Neural progenitor cell (in vitro differentiated cells): ENCODE measurements at regions not wholly inside any gene's neighbourhood (a gene's known extent, or its start where the extent isn't known, plus 50 kb on each side); places are given as distances from the start of the nearest gene placed in this dataset.

Experiments used
- DNase-seq: peaks from one replicate; pipeline ENCODE4 v3.0.0-alpha.2; 2016; ENCODE audit warnings: low spot score
- H2AFZ ChIP-seq: fragments of 200-600 bp; sonication (generic); replicated peaks from 2 replicates; pipeline ENCODE4 v1.6.1; 2016; ENCODE audit warnings: antibody characterized with exemption
- H3F3A ChIP-seq: fragments of 200-600 bp; sonication (generic); 2 replicates; pipeline ENCODE4 v1.6.1; 2016; ENCODE audit warnings: antibody characterized with exemption, low read depth
- H3K27ac ChIP-seq: fragments of 200-600 bp; sonication (generic); 2 replicates; pipeline ENCODE4 v1.5.1; 2016; ENCODE audit warnings: mild to moderate bottlenecking
- H3K27me3 ChIP-seq: fragments of 200-600 bp; sonication (generic); 2 replicates; pipeline ENCODE4 v1.6.1; 2016; ENCODE audit warnings: mild to moderate bottlenecking, moderate library complexity
- H3K36me3 ChIP-seq: fragments of 200-600 bp; sonication (generic); 2 replicates; pipeline ENCODE4 v1.5.1; 2016
- H3K4me1 ChIP-seq: fragments of 200-600 bp; sonication (generic); 2 replicates; pipeline ENCODE4 v1.6.1; 2016; ENCODE audit warnings: mixed run types
- H3K4me2 ChIP-seq: fragments of 200-600 bp; sonication (generic); 2 replicates; pipeline ENCODE4 v1.6.1; 2016
- H3K4me3 ChIP-seq: fragments of 200-600 bp; sonication (generic); 2 replicates; pipeline ENCODE4 v1.5.1; 2016
- H3K79me2 ChIP-seq: fragments of 200-600 bp; sonication (generic); 2 replicates; pipeline ENCODE4 v1.6.1; 2016; ENCODE audit warnings: low read depth
- H3K9ac ChIP-seq: fragments of 200-600 bp; sonication (generic); 2 replicates; pipeline ENCODE4 v1.6.1; 2016
- H3K9me3 ChIP-seq: fragments of 200-600 bp; sonication (generic); 2 replicates; pipeline ENCODE4 v1.5.1; 2016; ENCODE audit warnings: low read depth
- H4K20me1 ChIP-seq: fragments of 200-600 bp; sonication (generic); 2 replicates; pipeline ENCODE4 v1.6.1; 2016; ENCODE audit warnings: low read depth
- H3K27ac Mint-ChIP-seq: 3 replicates; pipeline ENCODE4 v1.8.0; 2021; ENCODE audit warnings: mixed read lengths
- H3K27me3 Mint-ChIP-seq: 2 replicates; pipeline ENCODE4 v1.8.0; 2022; ENCODE audit warnings: low read depth, mild to moderate bottlenecking, inconsistent platforms, moderate library complexity, mixed read lengths; ENCODE audit not compliant: insufficient read depth
- H3K36me3 Mint-ChIP-seq: 3 replicates; pipeline ENCODE4 v1.8.0; 2021; ENCODE audit warnings: mixed read lengths
- H3K4me1 Mint-ChIP-seq: 3 replicates; pipeline ENCODE4 v1.8.0; 2021; ENCODE audit warnings: mixed read lengths
- H3K4me3 Mint-ChIP-seq: 3 replicates; pipeline ENCODE4 v1.8.0; 2021; ENCODE audit warnings: mild to moderate bottlenecking, moderate library complexity, mixed read lengths
- H3K9me3 Mint-ChIP-seq: 3 replicates; pipeline ENCODE4 v1.8.0; 2020; ENCODE audit warnings: mixed read lengths
- EZH2 ChIP-seq: fragments of 200-600 bp; sonication (generic); IDR thresholded peaks from 2 replicates; pipeline ENCODE4 v1.6.1; 2017; ENCODE audit warnings: antibody characterized with exemption, mild to moderate bottlenecking, moderate library complexity
- EZH2phosphoT487 ChIP-seq: fragments of 200-600 bp; sonication (generic); IDR thresholded peaks from 2 replicates; pipeline ENCODE4 v1.6.1; 2017; ENCODE audit warnings: antibody characterized with exemption
- TF ChIP-seq, protein P1 (sequence below): fragments of 200-600 bp; sonication (generic); IDR thresholded peaks from 2 replicates; pipeline ENCODE4 v1.5.1; 2017; ENCODE audit warnings: antibody characterized with exemption, mild to moderate bottlenecking

GRCh38 chr12:124392271-124392666 is 97.4 kb downstream of the RFLNA start:
- Histone ChIP-seq H3K4me3 (no peak overlapping the region), H4K20me1 (peaks cover 82% of the 10 kb centered on the region), H2AFZ (no peak overlapping the region), H3K9ac (no peak overlapping the region), H3K27ac (no peak overlapping the region), H3F3A (peaks cover 5% of the 10 kb centered on the region), H3K79me2 (no peaks in the 10 kb centered on the region), H3K27me3 (peaks cover 13% of the 10 kb centered on the region), H3K36me3 (no peaks in the 10 kb centered on the region), H3K4me1 (peaks cover 20% of the 10 kb centered on the region), H3K9me3 (no peaks in the 10 kb centered on the region), H3K4me2 (no peak overlapping the region)
- Mint-ChIP-seq H3K27me3 (peaks cover 11% of the 10 kb centered on the region), H3K4me3 (peak overlapping the region; percentile 33), H3K27ac (peak overlapping the region; percentile 72), H3K9me3 (no peaks in the 10 kb centered on the region), H3K36me3 (peaks cover 2% of the 10 kb centered on the region), H3K4me1 (peaks cover 32% of the 10 kb centered on the region)
- TF ChIP-seq, protein P1, sequence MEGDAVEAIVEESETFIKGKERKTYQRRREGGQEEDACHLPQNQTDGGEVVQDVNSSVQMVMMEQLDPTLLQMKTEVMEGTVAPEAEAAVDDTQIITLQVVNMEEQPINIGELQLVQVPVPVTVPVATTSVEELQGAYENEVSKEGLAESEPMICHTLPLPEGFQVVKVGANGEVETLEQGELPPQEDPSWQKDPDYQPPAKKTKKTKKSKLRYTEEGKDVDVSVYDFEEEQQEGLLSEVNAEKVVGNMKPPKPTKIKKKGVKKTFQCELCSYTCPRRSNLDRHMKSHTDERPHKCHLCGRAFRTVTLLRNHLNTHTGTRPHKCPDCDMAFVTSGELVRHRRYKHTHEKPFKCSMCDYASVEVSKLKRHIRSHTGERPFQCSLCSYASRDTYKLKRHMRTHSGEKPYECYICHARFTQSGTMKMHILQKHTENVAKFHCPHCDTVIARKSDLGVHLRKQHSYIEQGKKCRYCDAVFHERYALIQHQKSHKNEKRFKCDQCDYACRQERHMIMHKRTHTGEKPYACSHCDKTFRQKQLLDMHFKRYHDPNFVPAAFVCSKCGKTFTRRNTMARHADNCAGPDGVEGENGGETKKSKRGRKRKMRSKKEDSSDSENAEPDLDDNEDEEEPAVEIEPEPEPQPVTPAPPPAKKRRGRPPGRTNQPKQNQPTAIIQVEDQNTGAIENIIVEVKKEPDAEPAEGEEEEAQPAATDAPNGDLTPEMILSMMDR, result no peak
- no peak for TF ChIP-seq EZH2
- TF ChIP-seq EZH2phosphoT487, result no peak
- peak; percentile 55 for DNase-seq

GRCh38 chr12:124391340-124392261 is 96.7 kb downstream of the RFLNA start:
- no peaks in the 10 kb centered on the region for H3K79me2 ChIP-seq
- Mint-ChIP-seq H3K27me3 (peaks cover 10% of the 10 kb centered on the region), H3K4me1 (peaks cover 32% of the 10 kb centered on the region), H3K36me3 (peaks cover 2% of the 10 kb centered on the region), H3K27ac (peak overlapping the region; percentile 44), H3K9me3 (no peaks in the 10 kb centered on the region), H3K4me3 (no peak overlapping the region)
- H3K36me3 ChIP-seq, result no peaks in the 10 kb centered on the region
- no peak overlapping the region for H3K4me3 ChIP-seq
- no peak overlapping the region for H3K4me2 ChIP-seq
- peaks cover 20% of the 10 kb centered on the region for H3K4me1 ChIP-seq
- no peak for DNase-seq
- peaks cover 5% of the 10 kb centered on the region for H3F3A ChIP-seq
- no peak overlapping the region for H3K27ac ChIP-seq
- no peak overlapping the region for H3K9ac ChIP-seq
- peaks cover 13% of the 10 kb centered on the region for H3K27me3 ChIP-seq
- TF ChIP-seq EZH2 (no peak), EZH2phosphoT487 (no peak)
- TF ChIP-seq, protein P1, result no peak
- no peak overlapping the region for H2AFZ ChIP-seq
- peaks cover 86% of the 10 kb centered on the region for H4K20me1 ChIP-seq
- H3K9me3 ChIP-seq, result no peaks in the 10 kb centered on the region

DNA sequence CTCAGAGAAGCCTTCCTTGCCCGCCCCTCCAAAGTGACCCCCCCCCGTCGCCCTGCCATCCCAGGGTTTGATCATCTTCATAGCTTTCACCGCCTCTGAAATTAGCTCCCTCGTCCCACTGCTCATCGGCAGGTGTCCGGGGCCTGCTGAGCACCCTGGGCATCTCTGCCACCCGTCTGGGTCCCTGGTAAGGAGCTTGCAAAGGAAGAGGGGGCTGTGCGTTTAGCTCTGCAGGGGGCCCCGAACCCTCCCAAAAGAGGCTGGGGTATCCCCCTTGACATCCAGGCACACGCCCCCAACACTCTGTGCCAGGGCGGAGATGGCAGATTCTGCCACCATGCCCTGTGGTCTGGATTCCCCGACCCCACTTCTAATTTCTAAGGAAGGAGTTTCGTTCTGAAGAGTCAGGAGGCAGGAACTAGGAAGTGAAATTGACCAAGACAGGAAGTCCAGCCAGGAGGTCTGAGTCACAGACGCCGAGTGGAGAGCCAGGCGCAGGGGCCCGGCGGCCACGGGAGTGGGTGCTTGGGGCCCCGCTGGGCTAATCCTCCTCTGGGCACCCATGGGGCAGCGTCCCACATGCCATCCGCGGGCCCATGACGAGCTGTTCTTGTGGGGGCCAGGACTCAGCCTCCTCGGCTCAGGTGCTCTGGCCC is 95.7 kb downstream of the RFLNA start:
- Histone ChIP-seq H3K27ac (no peak overlapping the region), H3K36me3 (no peaks in the 10 kb centered on the region), H3K4me1 (peaks cover 20% of the 10 kb centered on the region), H3K9ac (no peak overlapping the region), H3K9me3 (no peaks in the 10 kb centered on the region), H3K4me2 (no peak overlapping the region), H2AFZ (no peak overlapping the region), H3K4me3 (no peak overlapping the region), H3K27me3 (peaks cover 13% of the 10 kb centered on the region), H4K20me1 (peaks cover 81% of the 10 kb centered on the region), H3F3A (peaks cover 5% of the 10 kb centered on the region), H3K79me2 (no peaks in the 10 kb centered on the region)
- H3K27ac Mint-ChIP-seq, result no peak overlapping the region
- H3K4me1 Mint-ChIP-seq, result peaks cover 30% of the 10 kb centered on the region
- H3K27me3 Mint-ChIP-seq, result peaks cover 10% of the 10 kb centered on the region
- no peak for TF ChIP-seq EZH2
- TF ChIP-seq, protein P1, result no peak
- TF ChIP-seq EZH2phosphoT487, result no peak
- H3K4me3 Mint-ChIP-seq, result peak overlapping the region; percentile 58
- no peaks in the 10 kb centered on the region for H3K9me3 Mint-ChIP-seq
- DNase-seq, result no peak
- H3K36me3 Mint-ChIP-seq, result peaks cover 2% of the 10 kb centered on the region
